ENCODE measurements at regions not wholly inside any gene's neighbourhood (a gene's known extent, or its start where the extent isn't known, plus 50 kb on each side); places are given as distances from the start of the nearest gene placed in this dataset.

- no peaks in the 10 kb centered on the region for H3K36me3 Mint-ChIP-seq
- intact Hi-C loops (cut with micrococcal nuclease), result no loop called here
These were observed 390.1 kb downstream of the DMRT2 start for GRCh38 chr9:1440256-1440655.

DNA sequence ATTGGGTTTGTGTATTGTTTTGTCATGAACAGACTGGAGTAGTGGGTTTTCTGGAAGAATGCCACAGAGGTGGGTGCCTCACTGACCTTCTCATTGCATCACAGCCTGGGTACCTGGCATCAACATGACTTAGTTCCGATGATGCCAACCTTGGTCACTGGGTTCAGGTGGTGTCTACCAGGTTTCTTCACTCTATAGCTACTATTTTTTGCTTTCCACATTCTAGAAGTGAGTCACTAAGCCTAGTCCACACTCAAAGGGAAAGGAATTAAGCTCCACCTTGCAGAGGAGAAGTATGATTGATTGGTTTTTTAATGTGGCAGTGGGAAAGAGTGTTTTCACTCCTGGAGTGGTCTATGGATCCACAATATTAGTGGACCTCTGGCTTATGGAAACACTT, 391.9 kb downstream of the DMRT2 start:
- Histone ChIP-seq H3K79me2 (ENCODE audit: insufficient read depth, low read length) (no peaks in the 10 kb centered on the region), H3K27me3 (ENCODE audit: control insufficient read depth in 2 of 2, insufficient read depth in 2 of 2, low read length in 2 of 2) (no peaks in the 10 kb centered on the region), H3K9ac (ENCODE audit: insufficient read depth, low read length, poor library complexity, severe bottlenecking) (no peak overlapping the region), H3K27ac (ENCODE audit: low read depth in 1 of 2, low read length in 2 of 2) (no peak overlapping the region), H3K4me2 (replicated peaks; ENCODE audit: extremely low read depth, low read length, poor library complexity, severe bottlenecking) (no peak overlapping the region), H3K4me1 (ENCODE audit: control insufficient read depth in 1 of 2, insufficient read depth in 2 of 2, low read length in 2 of 2) (no peaks in the 10 kb centered on the region), H4K20me1 (ENCODE audit: insufficient read depth, low read length) (no peaks in the 10 kb centered on the region), H3K4me3 (replicated peaks in 1 of 3; ENCODE audit: low read depth in 2 of 3, low read length in 3 of 3) (no peak overlapping the region), H2AFZ (ENCODE audit: insufficient read depth, low read depth, low read length, poor library complexity, severe bottlenecking) (no peak overlapping the region), H3K9me3 (replicated peaks in 1 of 2; ENCODE audit: control insufficient read depth in 1 of 2, insufficient read depth in 1 of 2, low read length in 2 of 2) (no peaks in the 10 kb centered on the region), H3K36me3 (replicated peaks in 1 of 2; ENCODE audit: control insufficient read depth in 1 of 2, insufficient read depth in 2 of 2, low read length in 2 of 2) (no peaks in the 10 kb centered on the region)
- intact Hi-C loops (cut with micrococcal nuclease), result no loop called here
- peaks cover 0 to 4% (median 3%) of the 10 kb centered on the region in 3 donors for H3K27me3 Mint-ChIP-seq (ENCODE audit: low read depth in 3 of 3)
- no peaks in the 10 kb centered on the region for H3K36me3 Mint-ChIP-seq
- H3K4me1 Mint-ChIP-seq, result no peaks in the 10 kb centered on the region
- 100% methylated on average over 1 of the region's 1 CpG for WGBS (ENCODE audit: insufficient coverage)
- no peak overlapping the region for H3K27ac Mint-ChIP-seq
- TF ChIP-seq CTCF (IDR thresholded peaks at IDR 0.05), result no peak
- H3K9me3 Mint-ChIP-seq, result peaks cover 0 to 4% (median 0%) of the 10 kb centered on the region in 7 donors
- no peak overlapping the region for H3K4me3 Mint-ChIP-seq
- DNase-seq, result no peak

More at GRCh38 chr9:1440256-1440655, 390.1 kb downstream of the DMRT2 start:
- Histone ChIP-seq H3K9me3 (replicated peaks in 1 of 2; ENCODE audit: control insufficient read depth in 1 of 2, insufficient read depth in 1 of 2, low read length in 2 of 2) (no peaks in the 10 kb centered on the region), H3K4me3 (replicated peaks in 1 of 3; ENCODE audit: low read depth in 2 of 3, low read length in 3 of 3) (no peak overlapping the region), H3K36me3 (replicated peaks in 1 of 2; ENCODE audit: control insufficient read depth in 1 of 2, insufficient read depth in 2 of 2, low read length in 2 of 2) (no peaks in the 10 kb centered on the region), H3K27me3 (ENCODE audit: control insufficient read depth in 2 of 2, insufficient read depth in 2 of 2, low read length in 2 of 2) (no peaks in the 10 kb centered on the region), H3K4me2 (replicated peaks; ENCODE audit: extremely low read depth, low read length, poor library complexity, severe bottlenecking) (no peak overlapping the region), H3K79me2 (ENCODE audit: insufficient read depth, low read length) (no peaks in the 10 kb centered on the region), H4K20me1 (ENCODE audit: insufficient read depth, low read length) (no peaks in the 10 kb centered on the region), H3K9ac (ENCODE audit: insufficient read depth, low read length, poor library complexity, severe bottlenecking) (no peak overlapping the region), H2AFZ (ENCODE audit: insufficient read depth, low read depth, low read length, poor library complexity, severe bottlenecking) (no peak overlapping the region), H3K27ac (ENCODE audit: low read depth in 1 of 2, low read length in 2 of 2) (no peak overlapping the region), H3K4me1 (ENCODE audit: control insufficient read depth in 1 of 2, insufficient read depth in 2 of 2, low read length in 2 of 2) (no peaks in the 10 kb centered on the region)
- no peak overlapping the region for H3K27ac Mint-ChIP-seq
- WGBS (ENCODE audit: insufficient coverage), result 71% methylated on average over 1 of the region's 3 CpGs
- H3K27me3 Mint-ChIP-seq (ENCODE audit: low read depth in 3 of 3), result peaks cover 0 to 4% (median 2%) of the 10 kb centered on the region in 3 donors
- no peak for TF ChIP-seq CTCF (IDR thresholded peaks at IDR 0.05)
- DNase-seq, result no peak
- H3K4me3 Mint-ChIP-seq, result no peak overlapping the region
- H3K4me1 Mint-ChIP-seq, result no peaks in the 10 kb centered on the region
- H3K9me3 Mint-ChIP-seq, result peaks cover 0 to 4% (median 0%) of the 10 kb centered on the region in 7 donors

Data from CD14-positive monocyte (primary cell).